ENCODE measurements at regions not wholly inside any gene's neighbourhood (a gene's known extent, or its start where the extent isn't known, plus 50 kb on each side); places are given as distances from the start of the nearest gene placed in this dataset.

DNA sequence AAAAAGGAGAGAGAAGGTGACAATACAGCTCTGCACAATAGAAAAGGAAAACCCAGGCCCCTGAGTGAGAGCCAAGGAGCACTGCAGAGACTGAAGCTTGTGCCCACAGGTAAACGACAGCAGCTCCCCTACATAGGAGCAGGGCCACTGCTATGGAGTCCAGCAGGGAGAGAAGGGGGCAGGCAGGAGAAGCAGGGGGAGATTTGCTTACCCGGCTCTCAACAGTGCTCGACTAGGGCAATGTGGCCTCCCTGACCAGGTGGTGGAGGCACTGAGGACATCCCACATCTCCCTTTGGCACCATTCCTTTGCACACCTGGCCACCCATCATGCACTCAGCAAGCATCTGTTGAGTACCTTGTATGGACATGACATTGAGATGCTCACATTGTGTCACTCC, 153.0 kb downstream of the EVX1 start:
- Histone ChIP-seq H3K27ac (ENCODE audit: low read depth, low read length) (no peak overlapping the region), H3K36me3 (ENCODE audit: control insufficient read depth, insufficient read depth, low read length) (no peaks in the 10 kb centered on the region), H3K4me3 (ENCODE audit: low read length) (no peak overlapping the region), H3K4me1 (ENCODE audit: control insufficient read depth, insufficient read depth, low read length) (no peaks in the 10 kb centered on the region), H3K27me3 (ENCODE audit: control insufficient read depth, insufficient read depth, low read length) (no peaks in the 10 kb centered on the region), H3K9ac (ENCODE audit: low read length) (no peak overlapping the region)

DNA sequence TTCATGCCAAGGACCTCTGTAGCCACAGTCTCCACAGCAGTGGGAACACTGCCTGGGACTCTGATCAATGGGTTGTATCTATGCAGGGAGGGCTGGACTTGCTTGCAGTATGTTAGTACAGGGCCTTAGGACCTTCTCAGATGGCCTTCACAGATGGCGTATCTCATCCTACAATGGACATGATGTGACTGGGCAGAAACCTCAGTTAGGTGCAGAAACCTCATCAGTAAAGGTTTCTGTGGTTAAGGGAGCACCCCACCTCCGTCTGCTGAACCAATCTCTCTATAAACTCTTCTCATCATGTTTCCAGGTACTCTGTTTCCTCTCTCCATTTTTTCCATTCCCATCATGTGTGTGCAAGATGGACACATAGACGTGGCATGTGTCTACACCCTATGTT, 154.9 kb downstream of the EVX1 start:
- H3K27me3 ChIP-seq (ENCODE audit: control insufficient read depth, insufficient read depth, low read length) = no peaks in the 10 kb centered on the region
- no peak overlapping the region for H3K9ac ChIP-seq (ENCODE audit: low read length)
- H3K4me1 ChIP-seq (ENCODE audit: control insufficient read depth, insufficient read depth, low read length) = no peaks in the 10 kb centered on the region
- no peak overlapping the region for H3K27ac ChIP-seq (ENCODE audit: low read depth, low read length)
- no peak overlapping the region for H3K4me3 ChIP-seq (ENCODE audit: low read length)
- no peaks in the 10 kb centered on the region for H3K36me3 ChIP-seq (ENCODE audit: control insufficient read depth, insufficient read depth, low read length)

DNA sequence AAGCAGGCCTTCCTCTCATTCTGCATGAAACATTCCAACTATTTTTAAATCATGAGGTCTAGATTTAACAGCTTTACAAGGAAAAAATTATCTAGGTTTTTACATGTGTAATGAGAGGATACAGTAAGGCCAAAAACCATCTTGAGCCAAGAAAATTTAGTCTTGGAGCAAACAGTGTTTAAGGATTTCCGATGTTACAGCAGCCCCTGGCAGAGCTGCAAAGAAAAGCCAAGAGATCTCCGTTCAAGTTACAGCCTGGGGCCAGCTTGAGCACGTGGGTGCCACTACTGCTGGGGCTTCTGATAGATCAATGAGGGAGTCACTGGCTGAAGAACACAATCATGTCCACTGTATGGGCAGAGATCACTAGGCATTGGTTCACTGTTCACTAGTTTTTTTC, 156.2 kb downstream of the EVX1 start:
- Histone ChIP-seq H3K27me3 (ENCODE audit: control insufficient read depth, insufficient read depth, low read length) (no peaks in the 10 kb centered on the region), H3K4me1 (ENCODE audit: control insufficient read depth, insufficient read depth, low read length) (no peaks in the 10 kb centered on the region), H3K9ac (ENCODE audit: low read length) (no peak overlapping the region), H3K4me3 (ENCODE audit: low read length) (no peak overlapping the region), H3K27ac (ENCODE audit: low read depth, low read length) (no peak overlapping the region), H3K36me3 (ENCODE audit: control insufficient read depth, insufficient read depth, low read length) (no peaks in the 10 kb centered on the region)

DNA sequence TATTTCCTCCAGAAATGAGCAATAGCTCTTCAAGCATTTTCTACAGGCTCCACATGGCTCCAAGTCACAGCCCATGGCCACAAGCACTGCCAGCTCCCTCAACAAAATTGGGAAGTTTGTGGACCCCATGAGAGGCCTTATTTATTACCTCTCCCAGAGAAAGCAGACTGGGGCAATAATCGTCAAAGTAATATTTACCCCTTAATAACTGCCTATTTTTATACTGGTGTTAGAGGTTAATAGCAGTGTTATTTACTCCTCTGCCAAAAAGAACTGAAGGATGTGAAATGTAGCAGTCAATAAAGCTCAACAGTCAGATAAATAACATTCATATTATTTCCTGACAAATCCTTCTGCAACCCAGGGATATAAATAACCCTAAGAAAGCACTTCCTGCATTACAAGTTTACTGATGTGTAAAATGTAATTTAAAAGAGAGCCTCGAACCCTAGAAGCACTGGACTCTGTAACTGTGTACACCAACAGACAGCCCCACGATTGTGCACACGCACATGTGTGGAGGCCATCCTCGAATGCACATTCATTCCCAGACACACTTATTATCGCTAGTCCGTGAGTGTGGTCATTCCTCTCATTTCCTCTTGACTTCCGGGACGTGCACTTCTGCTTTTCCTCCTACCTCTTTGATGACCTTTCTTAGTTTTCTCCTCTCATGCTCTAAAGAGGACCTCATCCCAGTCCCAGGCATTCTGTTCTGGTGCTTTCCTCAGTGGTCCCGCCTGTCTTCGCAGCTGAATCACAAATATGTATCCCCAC, 157.4 kb downstream of the EVX1 start:
- Histone ChIP-seq H3K27me3 (ENCODE audit: control insufficient read depth, insufficient read depth, low read length) (no peaks in the 10 kb centered on the region), H3K9ac (ENCODE audit: low read length) (no peak overlapping the region), H3K4me3 (ENCODE audit: low read length) (no peak overlapping the region), H3K4me1 (ENCODE audit: control insufficient read depth, insufficient read depth, low read length) (no peaks in the 10 kb centered on the region), H3K36me3 (ENCODE audit: control insufficient read depth, insufficient read depth, low read length) (no peaks in the 10 kb centered on the region), H3K27ac (ENCODE audit: low read depth, low read length) (no peak overlapping the region)

DNA sequence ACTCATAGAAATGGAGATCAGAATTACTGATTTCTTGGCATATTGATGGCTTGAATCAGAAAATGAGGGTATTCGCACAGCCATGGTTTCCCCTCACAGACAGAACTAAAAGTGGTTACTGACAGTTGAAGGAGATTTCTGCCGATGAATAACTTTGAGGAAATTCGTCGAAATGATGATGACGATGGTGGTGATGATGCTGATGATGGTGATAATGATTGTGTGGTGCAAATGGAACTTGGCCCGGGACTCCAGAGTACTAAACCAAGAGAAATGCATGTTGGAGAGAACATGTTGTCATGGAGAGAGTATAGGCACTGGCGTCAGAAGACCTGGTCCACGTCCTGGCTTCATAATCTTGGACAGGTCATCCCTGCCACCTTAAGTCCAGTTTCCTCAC, 163.2 kb downstream of the EVX1 start:
- no peaks in the 10 kb centered on the region for H3K27me3 ChIP-seq (ENCODE audit: control insufficient read depth, insufficient read depth, low read length)
- H3K4me3 ChIP-seq (ENCODE audit: low read length) = no peak overlapping the region
- H3K4me1 ChIP-seq (ENCODE audit: control insufficient read depth, insufficient read depth, low read length) = no peaks in the 10 kb centered on the region
- no peaks in the 10 kb centered on the region for H3K36me3 ChIP-seq (ENCODE audit: control insufficient read depth, insufficient read depth, low read length)
- no peak overlapping the region for H3K27ac ChIP-seq (ENCODE audit: low read depth, low read length)
- H3K9ac ChIP-seq (ENCODE audit: low read length) = no peak overlapping the region

DNA sequence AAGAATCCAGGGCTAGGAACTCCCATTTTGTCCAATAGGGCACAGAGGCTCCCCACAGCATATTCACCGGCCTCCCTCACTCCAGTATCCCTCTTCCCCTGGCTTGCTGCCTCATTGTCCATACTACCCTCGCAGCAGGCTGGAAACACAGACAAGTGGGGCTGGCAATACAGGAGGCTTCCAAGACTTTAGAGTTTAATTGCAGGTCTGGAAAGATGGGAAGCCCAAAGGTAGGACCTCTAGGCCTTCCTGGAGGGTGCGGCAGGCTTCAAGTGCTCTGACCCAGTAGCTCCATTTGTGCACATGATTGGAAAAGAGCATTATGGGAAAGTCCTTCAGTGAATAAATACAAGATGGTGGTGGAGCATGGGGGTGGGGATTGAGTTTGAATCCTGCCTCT, 166.7 kb downstream of the EVX1 start:
- no peak overlapping the region for H3K4me3 ChIP-seq (ENCODE audit: low read length)
- no peak overlapping the region for H3K27ac ChIP-seq (ENCODE audit: low read depth, low read length)
- no peaks in the 10 kb centered on the region for H3K4me1 ChIP-seq (ENCODE audit: control insufficient read depth, insufficient read depth, low read length)
- H3K9ac ChIP-seq (ENCODE audit: low read length) = no peak overlapping the region
- H3K36me3 ChIP-seq (ENCODE audit: control insufficient read depth, insufficient read depth, low read length) = no peaks in the 10 kb centered on the region
- H3K27me3 ChIP-seq (ENCODE audit: control insufficient read depth, insufficient read depth, low read length) = no peaks in the 10 kb centered on the region

DNA sequence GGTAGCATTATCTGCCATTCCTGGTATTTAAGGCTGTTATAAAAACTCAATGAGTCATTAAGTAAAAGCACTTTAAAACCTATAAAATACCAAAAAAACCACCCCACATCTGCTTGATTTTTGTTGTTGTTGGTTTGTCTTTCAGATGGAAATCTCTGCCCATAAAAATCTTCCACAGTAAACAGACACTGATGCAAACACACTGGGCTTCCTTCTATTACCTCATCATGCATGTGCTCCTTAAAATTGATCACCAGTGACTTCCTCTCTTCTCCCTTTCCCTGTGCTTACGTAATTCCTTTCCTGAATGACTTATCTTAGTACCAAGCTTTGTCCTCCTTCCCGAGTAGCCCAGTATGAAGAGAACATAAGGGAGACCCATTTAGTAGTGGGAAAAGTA, 167.2 kb downstream of the EVX1 start:
- Histone ChIP-seq H3K4me1 (ENCODE audit: control insufficient read depth, insufficient read depth, low read length) (no peaks in the 10 kb centered on the region), H3K27me3 (ENCODE audit: control insufficient read depth, insufficient read depth, low read length) (no peaks in the 10 kb centered on the region), H3K9ac (ENCODE audit: low read length) (no peak overlapping the region), H3K36me3 (ENCODE audit: control insufficient read depth, insufficient read depth, low read length) (no peaks in the 10 kb centered on the region), H3K4me3 (ENCODE audit: low read length) (no peak overlapping the region), H3K27ac (ENCODE audit: low read depth, low read length) (no peak overlapping the region)

DNA sequence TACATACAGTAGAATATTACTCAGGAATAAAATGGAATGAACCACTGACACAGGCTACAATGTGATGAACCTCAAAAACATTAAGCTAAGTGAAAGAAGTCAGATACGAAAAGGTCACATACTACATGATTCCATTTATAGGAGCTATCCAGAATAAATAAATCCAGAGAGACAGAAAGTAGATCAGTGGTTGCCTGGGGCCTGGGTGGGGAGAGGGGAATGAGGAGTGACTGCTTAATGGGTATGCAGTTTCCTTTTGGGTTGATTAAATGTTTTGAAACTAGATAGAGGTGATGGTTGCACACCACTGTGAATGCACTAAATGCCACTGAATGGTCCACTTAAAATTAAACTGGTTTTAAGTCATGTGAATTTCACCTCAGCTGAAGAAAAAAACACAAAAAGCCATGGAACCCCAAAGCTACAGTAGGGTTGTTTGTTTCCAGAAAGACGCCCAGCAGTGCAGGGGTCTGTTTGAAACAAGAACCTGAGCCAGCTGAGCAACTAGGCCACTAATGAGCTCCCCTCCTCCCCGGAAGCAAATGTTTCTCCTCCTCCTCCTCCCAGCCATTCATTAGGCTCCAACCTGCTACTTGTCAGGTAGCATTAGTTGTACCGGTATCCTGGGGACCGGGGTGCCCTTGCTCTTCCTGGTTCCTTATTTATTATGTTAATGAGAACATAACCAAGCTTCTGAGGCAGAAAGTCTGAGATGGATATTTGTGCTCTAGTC, 168.4 kb downstream of the EVX1 start:
- Histone ChIP-seq H3K27me3 (ENCODE audit: control insufficient read depth, insufficient read depth, low read length) (no peaks in the 10 kb centered on the region), H3K4me3 (ENCODE audit: low read length) (no peak overlapping the region), H3K36me3 (ENCODE audit: control insufficient read depth, insufficient read depth, low read length) (no peaks in the 10 kb centered on the region), H3K27ac (ENCODE audit: low read depth, low read length) (no peak overlapping the region), H3K4me1 (ENCODE audit: control insufficient read depth, insufficient read depth, low read length) (no peaks in the 10 kb centered on the region), H3K9ac (ENCODE audit: low read length) (no peak overlapping the region)

DNA sequence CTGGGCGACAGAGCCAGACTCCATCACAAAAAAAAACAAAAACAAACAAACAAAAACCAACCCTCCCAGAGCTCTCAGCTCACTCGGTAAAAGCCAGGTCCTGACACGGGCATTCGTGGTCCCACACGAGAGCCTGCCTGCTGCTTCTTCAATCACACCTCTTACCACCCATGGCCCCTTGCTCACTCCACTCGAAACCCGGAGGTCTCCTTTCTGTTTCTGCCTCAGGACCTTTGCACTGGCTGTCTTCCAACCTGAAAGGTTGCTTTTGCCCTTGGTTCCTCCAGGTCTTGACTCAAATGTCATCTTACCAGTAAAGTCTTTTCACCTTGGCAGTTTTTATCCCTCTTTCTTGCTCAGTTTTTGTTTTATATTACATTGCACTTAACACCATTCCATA, 169.6 kb downstream of the EVX1 start:
- Histone ChIP-seq H3K4me3 (ENCODE audit: low read length) (no peak overlapping the region), H3K4me1 (ENCODE audit: control insufficient read depth, insufficient read depth, low read length) (no peaks in the 10 kb centered on the region), H3K9ac (ENCODE audit: low read length) (no peak overlapping the region), H3K36me3 (ENCODE audit: control insufficient read depth, insufficient read depth, low read length) (no peaks in the 10 kb centered on the region), H3K27ac (ENCODE audit: low read depth, low read length) (no peak overlapping the region), H3K27me3 (ENCODE audit: control insufficient read depth, insufficient read depth, low read length) (no peaks in the 10 kb centered on the region)

DNA sequence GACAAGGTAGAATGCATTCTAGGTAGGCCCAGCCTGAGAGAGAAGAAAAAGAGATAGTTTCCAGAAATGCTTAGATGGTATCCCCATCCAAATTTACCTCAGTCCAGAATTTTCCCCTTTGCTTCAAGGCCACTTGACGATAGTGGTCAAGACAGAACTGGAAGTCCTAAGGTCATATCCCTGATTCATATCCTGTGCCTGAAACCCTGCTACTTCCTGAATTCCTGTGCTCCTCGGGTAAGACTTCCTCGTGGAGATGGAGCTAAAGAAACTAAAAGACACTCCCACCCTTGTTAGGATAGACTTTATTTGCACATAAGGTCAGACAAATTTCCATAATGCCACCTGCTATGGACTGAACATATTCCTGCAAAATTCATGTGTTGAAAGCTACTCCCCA, 175.9 kb downstream of the EVX1 start:
- no peak overlapping the region for H3K4me3 ChIP-seq (ENCODE audit: low read length)
- H3K36me3 ChIP-seq (ENCODE audit: control insufficient read depth, insufficient read depth, low read length) = no peaks in the 10 kb centered on the region
- no peaks in the 10 kb centered on the region for H3K4me1 ChIP-seq (ENCODE audit: control insufficient read depth, insufficient read depth, low read length)
- no peaks in the 10 kb centered on the region for H3K27me3 ChIP-seq (ENCODE audit: control insufficient read depth, insufficient read depth, low read length)
- no peak overlapping the region for H3K27ac ChIP-seq (ENCODE audit: low read depth, low read length)
- no peak overlapping the region for H3K9ac ChIP-seq (ENCODE audit: low read length)

DNA sequence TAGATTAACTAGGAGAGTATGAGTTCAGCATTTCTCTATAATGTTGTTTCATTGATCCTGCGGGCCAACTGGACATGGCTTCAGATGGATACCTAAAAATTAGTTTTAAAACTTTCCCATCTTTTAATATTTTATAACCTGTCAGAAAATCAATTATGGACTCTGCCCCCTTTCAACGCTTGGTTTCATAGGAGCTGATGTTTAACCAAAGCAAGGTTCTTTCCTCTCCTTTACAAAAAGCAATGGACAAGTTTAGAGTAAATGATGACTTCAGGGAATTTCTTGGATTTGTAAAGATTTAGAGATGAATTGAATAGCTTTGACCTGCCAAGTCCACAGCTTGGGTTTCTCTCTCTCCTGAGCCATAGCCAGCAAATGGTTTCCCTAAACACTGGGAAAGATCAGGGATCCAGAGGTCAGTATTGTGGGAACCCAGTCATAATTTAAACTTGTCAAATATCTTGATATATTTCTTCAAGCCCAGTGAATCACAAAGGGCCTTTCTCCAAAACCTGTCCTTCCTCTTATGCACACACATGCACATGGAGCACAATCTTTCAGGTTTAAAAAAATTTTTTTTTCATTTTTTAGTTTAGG, 177.1 kb downstream of the EVX1 start:
- Histone ChIP-seq H3K36me3 (ENCODE audit: control insufficient read depth, insufficient read depth, low read length) (no peaks in the 10 kb centered on the region), H3K4me1 (ENCODE audit: control insufficient read depth, insufficient read depth, low read length) (no peaks in the 10 kb centered on the region), H3K27me3 (ENCODE audit: control insufficient read depth, insufficient read depth, low read length) (no peaks in the 10 kb centered on the region), H3K9ac (ENCODE audit: low read length) (no peak overlapping the region), H3K4me3 (ENCODE audit: low read length) (no peak overlapping the region), H3K27ac (ENCODE audit: low read depth, low read length) (no peak overlapping the region)

DNA sequence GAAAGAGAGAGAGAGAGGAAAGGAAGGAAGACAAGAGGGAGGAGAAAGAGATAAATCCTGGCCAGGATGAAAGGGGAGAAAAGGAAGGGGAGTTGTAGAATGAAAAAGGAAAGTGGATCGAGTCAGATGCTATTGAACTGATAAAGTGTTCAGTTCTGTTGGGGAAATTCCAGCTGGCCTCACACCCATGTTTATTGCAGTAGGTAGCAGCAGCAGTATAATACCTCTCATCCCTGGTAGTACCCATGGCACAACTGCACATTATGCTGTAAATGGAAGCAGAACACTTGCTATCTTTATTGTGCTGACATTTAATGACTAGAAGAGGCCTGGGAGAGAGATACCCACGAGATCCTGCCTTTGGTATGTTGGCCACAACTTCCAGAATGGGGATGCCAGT, 178.1 kb downstream of the EVX1 start:
- no peak overlapping the region for H3K4me3 ChIP-seq (ENCODE audit: low read length)

DNA sequence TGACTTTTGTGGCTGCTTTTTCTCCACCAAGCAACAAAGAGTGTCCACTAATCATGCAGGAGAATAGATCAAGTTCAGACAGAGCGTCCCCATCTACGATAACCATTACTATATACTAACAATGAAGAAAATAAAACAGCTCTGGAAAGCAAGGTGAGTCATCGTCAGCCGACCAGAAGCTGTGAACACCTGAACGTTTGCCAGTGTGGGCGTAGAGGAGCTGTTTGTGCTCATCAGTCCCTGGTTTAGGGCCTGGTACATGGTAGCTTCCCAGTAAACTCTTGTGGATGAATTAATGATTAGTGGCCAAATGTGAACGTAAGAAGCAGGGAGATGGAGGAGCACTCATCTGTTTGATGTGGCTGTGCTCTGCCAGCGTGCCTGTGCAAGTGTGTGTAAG, 180.7 kb downstream of the EVX1 start:
- no peak overlapping the region for H3K4me3 ChIP-seq (ENCODE audit: low read length)
- no peak overlapping the region for H3K9ac ChIP-seq (ENCODE audit: low read length)
- H3K4me1 ChIP-seq (ENCODE audit: control insufficient read depth, insufficient read depth, low read length) = no peaks in the 10 kb centered on the region
- no peaks in the 10 kb centered on the region for H3K36me3 ChIP-seq (ENCODE audit: control insufficient read depth, insufficient read depth, low read length)
- no peak overlapping the region for H3K27ac ChIP-seq (ENCODE audit: low read depth, low read length)
- no peaks in the 10 kb centered on the region for H3K27me3 ChIP-seq (ENCODE audit: control insufficient read depth, insufficient read depth, low read length)

More for the DNA sequence above, 178.1 kb downstream of the EVX1 start:
- Histone ChIP-seq H3K9ac (ENCODE audit: low read length) (no peak overlapping the region), H3K27me3 (ENCODE audit: control insufficient read depth, insufficient read depth, low read length) (no peaks in the 10 kb centered on the region), H3K4me1 (ENCODE audit: control insufficient read depth, insufficient read depth, low read length) (no peaks in the 10 kb centered on the region), H3K36me3 (ENCODE audit: control insufficient read depth, insufficient read depth, low read length) (no peaks in the 10 kb centered on the region), H3K27ac (ENCODE audit: low read depth, low read length) (no peak overlapping the region)
